Loucy (cell line): ENCODE measurements at regions not wholly inside any gene's neighbourhood (a gene's known extent, or its start where the extent isn't known, plus 50 kb on each side); places are given as distances from the start of the nearest gene placed in this dataset.

Experiments used
- H2AFZ ChIP-seq: fragments of 200-600 bp; sonication (generic); 2 replicates; pipeline ENCODE4 v1.6.0; 2016; ENCODE audit warnings: antibody characterized with exemption, mild to moderate bottlenecking, low read length, moderate library complexity
- H3F3A ChIP-seq: fragments of 200-600 bp; 2 replicates; pipeline ENCODE4 v1.6.0; 2016; ENCODE audit warnings: antibody characterized with exemption, low read depth, mild to moderate bottlenecking
- H3K27me3 ChIP-seq: fragments of 200-600 bp; sonication (generic); 2 replicates; pipeline ENCODE4 v1.6.1; 2014; ENCODE audit warnings: low read length, mild to moderate bottlenecking; ENCODE audit not compliant: insufficient read depth, poor library complexity, severe bottlenecking
- H3K36me3 ChIP-seq: fragments of 200-600 bp; sonication (generic); 2 replicates; pipeline ENCODE4 v1.6.1; 2016; ENCODE audit warnings: low read length; ENCODE audit not compliant: insufficient read depth
- H3K4me1 ChIP-seq: fragments of 200-600 bp; sonication (generic); 2 replicates; pipeline ENCODE4 v1.5.1; 2014; ENCODE audit warnings: low read length, mild to moderate bottlenecking; ENCODE audit not compliant: insufficient read depth, poor library complexity, severe bottlenecking
- H3K4me2 ChIP-seq: fragments of 200-600 bp; sonication (generic); 2 replicates; pipeline ENCODE4 v1.6.0; 2014; ENCODE audit warnings: antibody characterized with exemption, low read length, low read depth, mild to moderate bottlenecking; ENCODE audit not compliant: poor library complexity, severe bottlenecking
- H3K4me3 ChIP-seq: fragments of 200-600 bp; sonication (generic); 2 replicates; pipeline ENCODE4 v1.5.1; 2014; ENCODE audit warnings: low read length, mild to moderate bottlenecking, mixed read lengths; ENCODE audit not compliant: poor library complexity, severe bottlenecking
- H3K79me2 ChIP-seq: fragments of 200-600 bp; sonication (generic); 2 replicates; pipeline ENCODE4 v1.6.1; 2014; ENCODE audit warnings: low read length; ENCODE audit not compliant: insufficient read depth
- H3K9ac ChIP-seq: fragments of 200-600 bp; sonication (generic); 2 replicates; pipeline ENCODE4 v1.6.0; 2014; ENCODE audit warnings: mild to moderate bottlenecking, low read depth, low read length, moderate library complexity; ENCODE audit not compliant: poor library complexity, severe bottlenecking
- H3K9me2 ChIP-seq: fragments of 200-600 bp; sonication (generic); replicated peaks from 2 replicates; pipeline ENCODE4 v1.6.1; 2016; ENCODE audit warnings: low read depth, low read length, mixed read lengths
- H3K9me3 ChIP-seq: fragments of 200-600 bp; sonication (generic); 2 replicates; pipeline ENCODE4 v1.6.1; 2014; ENCODE audit warnings: mild to moderate bottlenecking, antibody characterized with exemption, low read length, low read depth; ENCODE audit not compliant: insufficient read depth
- H4K20me1 ChIP-seq: fragments of 200-600 bp; sonication (generic); 2 replicates; pipeline ENCODE4 v1.6.0; 2014; ENCODE audit warnings: antibody characterized with exemption, low read length, mild to moderate bottlenecking; ENCODE audit not compliant: insufficient read depth, poor library complexity, severe bottlenecking
- CTCF ChIP-seq: fragments of 200-600 bp; sonication (generic); conservative IDR thresholded peaks from 2 replicates; pipeline ENCODE4 v1.5.1; 2014; ENCODE audit warnings: mild to moderate bottlenecking, antibody characterized with exemption, low read length
- EZH2phosphoT487 ChIP-seq: fragments of 200-600 bp; IDR thresholded peaks from 2 replicates; pipeline ENCODE4 v1.6.1; 2018; ENCODE audit warnings: antibody characterized with exemption, mild to moderate bottlenecking, moderate library complexity, borderline replicate concordance

- Histone ChIP-seq H3F3A (no peaks in the 10 kb centered on the region), H3K9ac (no peak overlapping the region), H3K9me2 (no peaks in the 10 kb centered on the region), H2AFZ (no peak overlapping the region), H3K27me3 (no peaks in the 10 kb centered on the region), H4K20me1 (no peaks in the 10 kb centered on the region), H3K4me2 (no peak overlapping the region), H3K4me1 (no peaks in the 10 kb centered on the region), H3K9me3 (no peaks in the 10 kb centered on the region), H3K79me2 (no peaks in the 10 kb centered on the region), H3K36me3 (no peaks in the 10 kb centered on the region), H3K4me3 (no peak overlapping the region)
- no peak for TF ChIP-seq CTCF
- no peak for TF ChIP-seq EZH2phosphoT487
These were observed 458.6 kb upstream of the KLF6 start for GRCh38 chr10:4243651-4244050.

- H2AFZ ChIP-seq, result no peak overlapping the region
- no peaks in the 10 kb centered on the region for H3K79me2 ChIP-seq
- H3K9me2 ChIP-seq, result no peaks in the 10 kb centered on the region
- H4K20me1 ChIP-seq, result no peaks in the 10 kb centered on the region
- H3K9me3 ChIP-seq, result no peaks in the 10 kb centered on the region
- no peak overlapping the region for H3K4me2 ChIP-seq
- no peaks in the 10 kb centered on the region for H3K27me3 ChIP-seq
- no peaks in the 10 kb centered on the region for H3K36me3 ChIP-seq
- no peaks in the 10 kb centered on the region for H3K4me1 ChIP-seq
- no peak overlapping the region for H3K4me3 ChIP-seq
- H3K9ac ChIP-seq, result no peak overlapping the region
- TF ChIP-seq EZH2phosphoT487 (no peak), CTCF (no peak)
- no peaks in the 10 kb centered on the region for H3F3A ChIP-seq
These were observed 458.2 kb upstream of the KLF6 start for GRCh38 chr10:4243169-4243568.

- no peak overlapping the region for H2AFZ ChIP-seq
These were observed 457.6 kb upstream of the KLF6 start for GRCh38 chr10:4242561-4243035.

More at GRCh38 chr10:4242561-4243035, 457.6 kb upstream of the KLF6 start:
- TF ChIP-seq EZH2phosphoT487, result no peak
- TF ChIP-seq CTCF, result no peak
- Histone ChIP-seq H3K4me3 (no peak overlapping the region), H3K9me3 (no peaks in the 10 kb centered on the region), H3K36me3 (no peaks in the 10 kb centered on the region), H4K20me1 (no peaks in the 10 kb centered on the region), H3K79me2 (no peaks in the 10 kb centered on the region), H3K4me2 (no peak overlapping the region), H3K9me2 (no peaks in the 10 kb centered on the region), H3K27me3 (no peaks in the 10 kb centered on the region), H3K9ac (no peak overlapping the region), H3K4me1 (no peaks in the 10 kb centered on the region), H3F3A (no peaks in the 10 kb centered on the region)
